ENCODE measurements at regions not wholly inside any gene's neighbourhood (a gene's known extent, or its start where the extent isn't known, plus 50 kb on each side); places are given as distances from the start of the nearest gene placed in this dataset.
"Not testable (repeated sequence)": the region's sequence is repeated elsewhere in the genome, so short reads cannot be mapped to it uniquely, and the experiment has no call there.

- FAIRE-seq (no peak), DNase-seq (ENCODE audit: insufficient read length, low spot score) (no peak)
Observed at GRCh38 chr15:26037369-26037768, 174.2 kb upstream of the ATP10A start.

GRCh38 chr15:26033493-26033892 is 170.4 kb upstream of the ATP10A start:
- FAIRE-seq: no peak

DNA sequence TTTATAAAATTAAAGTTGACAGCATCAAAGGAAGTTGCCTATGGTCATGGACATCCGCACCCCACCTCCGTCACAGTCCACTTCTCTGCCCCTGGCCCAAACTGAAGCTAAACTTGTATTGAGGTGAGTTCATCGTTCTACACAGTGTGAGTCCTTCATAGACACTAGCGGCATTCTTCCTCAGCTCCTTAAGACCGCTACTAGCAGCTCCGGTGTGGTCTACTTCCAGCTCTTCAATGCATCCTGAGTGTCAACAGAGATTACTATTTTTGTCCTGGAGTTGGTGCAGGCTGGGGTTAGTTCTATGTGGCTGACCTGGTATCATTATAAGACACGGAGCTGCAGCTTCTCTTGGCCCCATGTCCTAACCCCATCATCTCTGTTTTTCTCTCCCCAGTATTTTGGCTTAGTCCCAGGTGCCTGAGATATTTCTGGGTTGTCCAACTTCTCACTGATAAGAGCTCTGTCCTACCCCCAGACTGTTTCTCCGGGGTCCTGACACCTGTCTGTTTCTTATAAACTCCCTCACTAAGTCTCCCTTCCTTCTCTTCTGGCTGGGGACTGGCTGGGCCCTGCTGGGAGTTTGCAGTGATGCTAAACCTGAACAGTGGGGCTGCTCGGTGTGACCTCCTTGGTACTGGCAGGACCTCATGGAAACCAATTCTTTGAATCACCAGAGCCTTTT is 169.2 kb upstream of the ATP10A start:
- FAIRE-seq: no peak
- DNase-seq (ENCODE audit: insufficient read length, low spot score): no peak

More at GRCh38 chr15:26033493-26033892, 170.4 kb upstream of the ATP10A start:
- DNase-seq (ENCODE audit: insufficient read length, low spot score): no peak

DNA sequence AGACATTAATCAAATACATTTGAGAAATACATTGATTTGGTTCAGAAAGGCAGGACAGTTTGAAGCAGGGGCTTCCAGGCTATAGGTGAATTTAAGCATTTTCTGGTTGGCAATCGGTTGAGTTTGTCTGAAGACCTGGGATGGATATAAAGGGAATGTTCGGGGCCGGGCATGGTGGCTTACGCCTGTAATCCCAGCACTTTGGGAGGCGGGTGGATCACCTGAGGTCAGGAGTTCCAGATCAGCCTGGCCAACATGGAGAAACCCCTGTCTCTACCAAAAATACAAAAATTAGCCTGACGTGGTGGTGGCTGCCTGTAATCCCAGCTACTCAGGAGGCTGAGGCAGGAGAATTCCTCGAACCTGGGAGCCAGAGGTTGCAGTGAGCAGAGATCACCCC is 166.5 kb upstream of the ATP10A start:
- not testable (repeated sequence) for FAIRE-seq; DNase-seq (ENCODE audit: insufficient read length, low spot score)

GRCh38 chr15:26029146-26029545 is 166.0 kb upstream of the ATP10A start:
- no peak for FAIRE-seq
- DNase-seq (ENCODE audit: insufficient read length, low spot score): no peak

DNA sequence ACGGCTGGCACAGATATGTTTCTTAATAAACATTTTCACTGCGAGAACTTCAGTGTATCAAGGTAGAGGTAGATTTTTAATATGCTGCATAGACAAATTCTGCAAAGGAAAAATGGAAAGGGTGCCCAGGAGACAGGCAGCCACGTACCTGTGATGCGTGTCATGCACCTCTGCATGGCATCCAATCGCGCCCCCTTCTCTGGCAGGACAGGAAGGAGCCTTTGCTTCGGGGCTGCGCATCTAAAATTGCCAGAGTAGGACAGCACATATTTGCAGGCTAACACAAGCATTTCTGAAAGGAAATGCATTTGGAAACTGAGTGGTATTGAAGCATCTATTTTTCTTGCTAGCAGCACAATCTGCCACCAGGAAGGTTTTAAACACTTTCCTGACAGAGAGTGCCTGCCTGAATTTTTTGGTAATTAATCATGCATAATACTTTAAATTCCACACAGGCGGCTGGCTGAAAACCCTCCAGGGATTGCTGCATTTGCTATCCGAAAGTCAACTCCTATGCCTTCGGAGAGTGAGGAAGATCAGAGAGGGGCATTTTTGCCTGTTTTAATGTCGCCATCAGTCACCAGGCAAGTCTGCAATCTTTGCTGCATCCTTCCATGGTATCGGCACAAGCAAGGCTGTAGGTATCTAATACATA is 165.1 kb upstream of the ATP10A start:
- DNase-seq (ENCODE audit: insufficient read length, low spot score) (no peak), FAIRE-seq (no peak)

DNA sequence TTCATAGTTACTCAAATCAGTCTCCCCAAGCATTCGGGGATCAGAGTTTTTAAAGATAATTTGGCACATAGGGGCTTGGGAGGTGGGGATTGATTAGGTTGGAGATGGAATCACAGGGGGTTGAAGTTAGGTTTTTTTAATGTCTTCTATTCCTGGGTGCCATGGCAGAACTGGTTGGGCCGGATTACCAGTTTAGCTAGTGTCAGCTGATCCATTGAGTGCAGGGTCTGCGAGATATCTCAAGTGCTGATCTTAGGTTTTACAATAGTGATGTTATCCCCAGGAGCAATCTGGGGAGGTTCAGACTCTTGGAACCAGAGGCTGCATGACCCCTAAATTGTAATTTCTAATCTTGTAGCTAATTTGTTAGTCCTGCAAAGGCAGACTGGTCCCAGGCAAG is 163.5 kb upstream of the ATP10A start:
- FAIRE-seq; DNase-seq (ENCODE audit: insufficient read length, low spot score): not testable (repeated sequence)

DNA sequence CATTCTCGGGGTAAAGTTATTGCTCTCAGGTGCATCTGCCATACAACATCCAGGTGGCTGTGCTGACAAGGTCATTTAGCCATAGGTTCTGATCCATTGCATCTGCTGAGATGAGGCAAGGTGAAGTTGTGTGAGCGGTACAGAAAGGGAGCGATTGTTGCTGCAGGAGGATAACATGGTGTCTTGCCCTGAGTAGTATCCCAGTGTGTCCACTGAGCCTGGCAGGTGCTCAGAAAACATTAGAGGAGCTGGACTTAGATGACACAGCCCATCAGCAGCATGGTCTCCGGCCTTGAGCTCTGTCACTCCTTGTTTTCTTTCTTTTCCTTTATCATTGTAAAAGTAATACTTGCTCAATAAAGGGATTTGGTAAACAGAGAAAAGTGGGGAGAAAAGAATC is 161.1 kb upstream of the ATP10A start:
- FAIRE-seq (no peak), DNase-seq (ENCODE audit: insufficient read length, low spot score) (no peak)

DNA sequence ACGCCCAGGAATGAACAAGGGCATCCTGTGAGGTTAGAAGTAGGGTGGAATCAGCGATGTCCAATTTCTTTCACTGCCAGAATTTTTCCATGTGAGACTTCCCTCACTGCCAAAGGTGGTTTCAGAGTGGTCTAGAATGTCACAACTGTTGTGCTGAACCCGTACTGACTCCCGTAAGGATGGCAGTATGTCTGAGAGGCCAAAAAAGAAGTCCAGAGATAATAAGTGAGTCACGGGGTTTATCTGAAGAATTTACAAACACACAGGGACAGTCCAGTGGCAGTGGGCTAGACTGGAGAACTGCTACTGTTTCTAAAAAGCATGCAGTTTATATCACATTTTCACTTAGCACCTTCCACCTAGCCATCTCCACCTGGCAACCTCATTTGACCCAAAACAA is 160.6 kb upstream of the ATP10A start:
- no peak for DNase-seq (ENCODE audit: insufficient read length, low spot score)
- FAIRE-seq: no peak

DNA sequence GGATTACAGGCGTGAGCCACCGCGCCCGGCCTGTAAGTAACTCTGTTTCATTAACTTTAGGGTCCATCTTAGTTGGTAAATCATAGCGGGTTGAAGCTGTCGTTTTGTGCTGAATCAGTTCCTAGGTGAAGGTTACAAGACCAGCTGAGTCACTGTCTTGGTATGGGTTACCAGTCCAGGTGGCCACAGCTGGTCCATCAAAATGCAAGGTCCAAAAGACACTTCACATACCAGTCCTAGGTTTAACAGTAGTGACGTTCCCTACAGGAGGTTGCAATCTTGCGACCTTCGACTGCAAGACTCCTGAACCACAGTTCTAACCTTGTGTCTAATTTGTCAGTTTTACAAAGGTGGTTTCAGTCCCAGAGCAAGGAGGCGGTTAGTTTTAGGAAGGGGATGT is 160.1 kb upstream of the ATP10A start:
- FAIRE-seq (no peak), DNase-seq (ENCODE audit: insufficient read length, low spot score) (no peak)

GRCh38 chr15:26020871-26021270 is 157.7 kb upstream of the ATP10A start:
- DNase-seq (ENCODE audit: insufficient read length, low spot score) (no peak), FAIRE-seq (no peak)

DNA sequence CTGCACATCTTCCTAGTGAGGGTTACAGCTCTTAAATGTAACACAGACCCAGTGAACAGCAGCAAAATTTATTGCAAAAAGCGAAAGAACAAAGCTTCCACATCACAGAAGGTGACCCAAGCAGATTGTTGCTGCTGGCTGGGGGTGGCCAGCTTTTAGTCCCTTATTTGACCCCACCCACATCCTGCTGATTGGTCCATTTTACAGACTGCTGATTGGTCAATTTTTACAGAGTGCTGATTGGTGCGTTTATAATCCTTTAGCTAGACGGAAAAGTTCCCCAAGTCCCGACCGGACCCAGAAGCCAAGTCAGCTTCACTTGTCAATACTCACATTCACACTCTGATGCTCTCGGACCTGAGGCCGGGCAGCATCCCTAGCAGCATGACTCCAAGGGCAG is 154.5 kb upstream of the ATP10A start:
- FAIRE-seq (no peak), DNase-seq (ENCODE audit: insufficient read length, low spot score) (no peak)

DNA sequence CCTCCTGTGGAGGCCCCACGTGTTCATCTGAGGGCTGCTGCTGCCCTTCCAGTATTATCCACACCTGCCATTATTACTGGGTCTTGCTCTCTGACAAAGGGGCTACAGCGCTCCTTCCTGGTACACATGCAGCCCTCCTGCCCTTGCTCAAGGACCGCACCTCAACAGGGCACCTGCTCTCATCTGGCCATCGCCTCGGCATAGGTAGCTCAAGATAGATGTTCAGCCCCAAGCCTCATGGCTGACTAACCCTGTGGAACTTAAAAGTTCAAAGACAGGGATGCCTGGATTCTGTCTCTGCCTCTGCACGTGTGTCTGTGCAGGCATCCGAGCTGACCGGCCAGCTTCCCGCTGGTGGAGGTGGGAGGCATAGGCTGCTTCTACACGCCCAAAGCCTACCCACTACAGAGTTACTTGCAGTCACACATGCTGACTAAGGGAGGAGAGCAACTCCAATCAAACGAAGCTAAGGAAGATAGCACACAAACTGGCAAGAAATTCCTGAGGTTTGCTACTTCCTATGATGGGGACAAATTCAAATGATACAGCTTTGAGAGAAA is 152.5 kb upstream of the ATP10A start:
- FAIRE-seq (no peak), DNase-seq (ENCODE audit: insufficient read length, low spot score) (no peak)

DNA sequence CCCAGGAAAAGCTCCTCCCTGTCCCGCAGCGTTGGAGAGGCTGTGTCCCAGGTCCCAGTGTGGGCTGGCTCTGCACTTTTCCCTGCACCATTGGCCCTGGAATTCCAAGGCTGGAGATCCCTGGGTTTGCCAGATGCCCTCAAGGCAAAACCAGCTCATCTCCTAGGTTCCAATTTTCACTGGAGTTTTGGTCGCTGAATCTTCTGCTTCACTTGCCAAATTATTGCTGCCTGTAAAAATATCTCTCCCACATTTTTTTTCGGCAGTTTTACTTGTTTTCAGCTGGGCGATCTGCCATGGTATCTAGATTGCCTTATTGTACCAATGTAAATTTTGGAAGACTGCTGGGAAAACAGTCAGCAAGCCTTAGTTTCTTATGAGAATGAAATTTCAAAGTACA is 150.9 kb upstream of the ATP10A start:
- no peak for FAIRE-seq
- DNase-seq (ENCODE audit: insufficient read length, low spot score): no peak

DNA sequence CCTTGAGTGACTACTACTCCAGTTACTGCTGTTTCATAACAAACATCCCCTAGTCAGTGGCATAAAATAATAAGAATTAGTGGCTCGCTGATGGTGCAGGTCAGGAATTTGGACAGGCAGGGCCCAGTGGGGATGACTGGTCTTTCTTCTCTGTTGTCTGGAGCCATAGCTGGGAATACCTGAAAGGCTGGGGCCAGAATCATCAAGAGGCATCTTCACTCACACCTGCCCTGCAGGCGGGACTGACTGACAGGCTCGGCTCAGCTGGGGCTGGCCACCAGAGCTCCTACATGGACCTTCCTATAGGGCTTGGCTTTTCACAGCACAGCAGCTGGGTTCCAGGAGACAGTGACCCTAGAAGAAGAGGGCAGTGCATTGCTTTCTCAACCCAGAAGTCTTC is 148.8 kb upstream of the ATP10A start:
- FAIRE-seq: no peak
- no peak for DNase-seq (ENCODE audit: insufficient read length, low spot score)

- DNase-seq (ENCODE audit: insufficient read length, low spot score) (no peak), FAIRE-seq (no peak)
Observed at GRCh38 chr15:26007151-26007550, 144.0 kb upstream of the ATP10A start.

DNA sequence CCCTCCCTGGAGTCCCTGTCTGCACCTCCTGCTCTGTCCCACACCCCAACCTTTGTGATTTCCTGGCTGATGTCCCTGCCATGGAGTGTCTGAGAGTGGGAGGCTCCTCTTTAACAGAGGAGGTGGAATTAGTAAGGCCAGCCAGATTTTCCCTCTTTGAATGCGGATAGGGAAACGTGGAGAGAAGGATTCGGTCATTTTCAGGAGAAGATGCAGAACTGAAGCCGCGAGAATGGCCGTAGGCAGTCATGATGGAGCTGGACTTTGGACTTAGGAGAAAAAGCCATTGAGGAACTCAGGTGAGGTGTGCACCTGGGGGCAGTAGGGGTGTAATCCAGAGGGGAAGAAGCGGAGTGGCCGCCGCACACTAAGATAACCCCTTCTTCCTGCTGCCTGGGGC is 138.1 kb upstream of the ATP10A start:
- DNase-seq (ENCODE audit: insufficient read length, low spot score): no peak

GRCh38 chr15:25993506-25993905 is 130.4 kb upstream of the ATP10A start:
- no peak for DNase-seq (ENCODE audit: insufficient read length, low spot score)
- FAIRE-seq: no peak

More for the DNA sequence above, 138.1 kb upstream of the ATP10A start:
- FAIRE-seq: no peak

GRCh38 chr15:25990220-25990619 is 127.1 kb upstream of the ATP10A start:
- DNase-seq (ENCODE audit: insufficient read length, low spot score) (no peak), FAIRE-seq (no peak)

DNA sequence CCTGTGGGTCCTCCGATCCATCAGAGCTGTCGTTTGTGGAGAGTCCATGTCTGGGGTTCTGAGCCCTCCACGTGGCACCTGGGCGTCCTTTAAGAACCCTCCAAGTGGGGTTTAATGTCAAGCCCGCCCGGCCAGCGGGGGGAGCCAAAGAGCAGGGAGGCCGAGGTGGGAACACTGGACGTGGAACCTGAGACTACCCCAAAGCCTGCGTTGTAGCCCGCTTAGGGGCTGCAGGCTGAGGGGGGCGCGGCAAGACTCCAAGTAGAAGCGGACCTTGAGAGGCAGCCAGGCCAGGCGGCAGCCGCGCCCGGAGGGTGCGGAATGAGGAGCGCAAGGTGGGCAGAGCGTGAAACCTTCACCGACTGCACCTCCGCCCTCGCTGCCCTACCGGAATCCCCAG is 126.2 kb upstream of the ATP10A start:
- no peak for DNase-seq (ENCODE audit: insufficient read length, low spot score)
- no peak for FAIRE-seq

GRCh38 chr15:25988716-25989115 is 125.6 kb upstream of the ATP10A start:
- DNase-seq (ENCODE audit: insufficient read length, low spot score); FAIRE-seq: not testable (repeated sequence)

- no peak for FAIRE-seq
- no peak for DNase-seq (ENCODE audit: insufficient read length, low spot score)
Observed at GRCh38 chr15:25987638-25988037, 124.5 kb upstream of the ATP10A start.
